ENCODE measurements at regions not wholly inside any gene's neighbourhood (a gene's known extent, or its start where the extent isn't known, plus 50 kb on each side); places are given as distances from the start of the nearest gene placed in this dataset.

DNA sequence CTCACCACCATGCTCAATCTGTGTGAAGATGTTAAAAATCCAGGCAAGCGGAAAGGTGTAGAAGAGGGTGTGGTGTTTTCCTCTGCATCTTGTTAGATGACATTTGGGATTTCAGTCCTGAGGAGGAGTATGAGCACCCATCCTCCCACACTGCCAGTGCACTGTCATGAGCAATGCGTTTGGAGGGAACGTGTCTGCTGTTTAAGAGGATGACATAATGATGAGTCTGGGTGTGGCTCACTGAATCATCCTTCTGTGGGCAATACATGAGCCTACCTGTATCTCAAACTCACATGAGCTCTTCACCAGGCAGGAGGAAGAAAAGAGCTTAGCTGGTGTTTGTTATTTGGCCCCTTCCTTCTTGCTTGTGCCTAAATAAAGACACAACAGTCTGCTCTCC is 67.9 kb upstream of the ARX start:
- no peak overlapping the region for H3K27ac Mint-ChIP-seq
- H3K27me3 ChIP-seq (ENCODE audit: control insufficient read depth in 1 of 2, insufficient read depth in 2 of 2, low read length in 2 of 2): no peaks in the 10 kb centered on the region
- POLR2A ChIA-PET: no interaction called here
- CTCF ChIA-PET: no interaction called here
- ATAC-seq (ENCODE audit: poor library complexity): no peak
- H3K4me3 Mint-ChIP-seq: no peak overlapping the region
- H3K36me3 ChIP-seq (ENCODE audit: insufficient read depth, low read length): no peaks in the 10 kb centered on the region
- DNase-seq: no peak
- intact Hi-C loops (cut with DNase I, micrococcal nuclease): no loop called here
- no peak overlapping the region for H3K4me3 ChIP-seq (ENCODE audit: low read length)
- no peaks in the 10 kb centered on the region for H3K27me3 Mint-ChIP-seq
- H3K9me3 ChIP-seq (ENCODE audit: control insufficient read depth in 1 of 2, insufficient read depth in 1 of 2, low read length in 2 of 2): no peaks in the 10 kb centered on the region
- TF ChIP-seq CTCF (IDR thresholded peaks at IDR 0.05): no peak
- H3K36me3 Mint-ChIP-seq (ENCODE audit: low read depth): no peaks in the 10 kb centered on the region
- no peaks in the 10 kb centered on the region for H3K4me1 ChIP-seq (ENCODE audit: insufficient read depth, low read length)
- H3K27ac ChIP-seq (ENCODE audit: low read depth in 1 of 2, low read length in 2 of 2): no peak overlapping the region
- H3K9me3 Mint-ChIP-seq: no peaks in the 10 kb centered on the region
- H3K4me1 Mint-ChIP-seq (ENCODE audit: low read depth): no peaks in the 10 kb centered on the region

DNA sequence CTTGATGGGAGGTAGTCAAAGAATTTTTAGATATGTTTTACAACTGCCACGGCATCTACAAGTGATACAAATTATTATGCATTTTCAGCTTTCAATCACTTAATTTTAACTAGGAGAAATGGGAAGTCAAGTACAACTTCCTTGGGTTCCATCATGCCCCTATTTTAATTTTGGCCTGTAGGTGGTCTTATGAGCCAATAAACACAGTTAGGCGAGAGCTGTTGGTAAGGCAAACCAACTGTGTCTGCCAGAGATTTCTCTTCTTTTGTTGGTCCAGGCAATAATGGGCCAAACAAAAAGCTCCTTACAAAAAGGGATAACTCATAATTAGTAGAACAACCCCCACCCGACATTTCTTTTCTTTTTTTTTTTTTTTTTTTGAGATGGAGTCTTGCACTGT is 63.3 kb upstream of the ARX start:
- H3K27me3 Mint-ChIP-seq: no peaks in the 10 kb centered on the region

DNA sequence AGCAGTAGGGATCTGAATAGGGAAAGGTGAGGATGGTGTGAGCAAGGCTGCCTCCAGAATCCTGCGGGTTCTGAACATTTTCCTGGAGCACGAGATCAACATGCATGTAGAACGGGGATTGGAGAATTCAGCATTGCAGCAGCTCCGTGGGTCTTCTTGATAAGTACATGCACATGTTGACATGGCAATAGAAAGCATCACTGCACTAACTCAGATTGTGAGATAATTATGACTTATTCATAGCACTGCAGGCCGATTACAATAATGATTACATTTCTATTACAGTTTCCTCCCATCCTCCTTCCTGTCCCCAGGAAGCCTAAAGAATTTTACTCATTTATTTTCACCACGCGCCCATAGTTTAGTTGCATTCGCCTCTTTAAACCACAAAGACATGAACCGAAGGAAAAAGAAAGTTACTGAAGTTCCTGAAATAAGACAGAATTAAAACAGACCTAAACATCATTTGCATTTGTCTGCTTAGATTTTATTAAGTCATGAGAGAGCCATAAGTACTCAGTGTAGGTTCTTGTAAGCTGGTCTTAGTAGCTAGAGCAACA is 61.3 kb upstream of the ARX start:
- Histone ChIP-seq H3K9me3 (ENCODE audit: control insufficient read depth in 1 of 2, insufficient read depth in 1 of 2, low read length in 2 of 2) (no peaks in the 10 kb centered on the region), H3K4me1 (ENCODE audit: insufficient read depth, low read length) (no peaks in the 10 kb centered on the region), H3K36me3 (ENCODE audit: insufficient read depth, low read length) (no peaks in the 10 kb centered on the region), H3K4me3 (ENCODE audit: low read length) (no peak overlapping the region), H3K27me3 (ENCODE audit: control insufficient read depth in 1 of 2, insufficient read depth in 2 of 2, low read length in 2 of 2) (no peaks in the 10 kb centered on the region), H3K27ac (ENCODE audit: low read depth in 1 of 2, low read length in 2 of 2) (no peak overlapping the region)
- H3K36me3 Mint-ChIP-seq (ENCODE audit: low read depth): no peaks in the 10 kb centered on the region
- ATAC-seq (ENCODE audit: poor library complexity): no peak
- DNase-seq: no peak
- ChIA-PET POLR2A (no interaction called here), CTCF (no interaction called here)
- no peak overlapping the region for H3K4me3 Mint-ChIP-seq
- no peak for TF ChIP-seq CTCF (IDR thresholded peaks at IDR 0.05)
- H3K4me1 Mint-ChIP-seq (ENCODE audit: low read depth): no peaks in the 10 kb centered on the region
- H3K9me3 Mint-ChIP-seq: no peaks in the 10 kb centered on the region
- no peak overlapping the region for H3K27ac Mint-ChIP-seq
- H3K27me3 Mint-ChIP-seq: no peaks in the 10 kb centered on the region
- intact Hi-C loops (cut with DNase I, micrococcal nuclease): no loop called here

More for the DNA sequence above, 63.3 kb upstream of the ARX start:
- H3K9me3 Mint-ChIP-seq: no peaks in the 10 kb centered on the region
- TF ChIP-seq CTCF (IDR thresholded peaks at IDR 0.05): no peak
- H3K36me3 Mint-ChIP-seq (ENCODE audit: low read depth): no peaks in the 10 kb centered on the region
- ChIA-PET POLR2A (no interaction called here), CTCF (no interaction called here)
- H3K4me3 ChIP-seq (ENCODE audit: low read length): no peak overlapping the region
- H3K4me1 Mint-ChIP-seq (ENCODE audit: low read depth): no peaks in the 10 kb centered on the region
- no peaks in the 10 kb centered on the region for H3K36me3 ChIP-seq (ENCODE audit: insufficient read depth, low read length)
- H3K27me3 ChIP-seq (ENCODE audit: control insufficient read depth in 1 of 2, insufficient read depth in 2 of 2, low read length in 2 of 2): no peaks in the 10 kb centered on the region
- ATAC-seq (ENCODE audit: poor library complexity) (no peak), DNase-seq (no peak)
- H3K27ac Mint-ChIP-seq: no peak overlapping the region
- H3K27ac ChIP-seq (ENCODE audit: low read depth in 1 of 2, low read length in 2 of 2): no peak overlapping the region
- no peaks in the 10 kb centered on the region for H3K9me3 ChIP-seq (ENCODE audit: control insufficient read depth in 1 of 2, insufficient read depth in 1 of 2, low read length in 2 of 2)
- intact Hi-C loops (cut with DNase I, micrococcal nuclease): no loop called here
- no peaks in the 10 kb centered on the region for H3K4me1 ChIP-seq (ENCODE audit: insufficient read depth, low read length)
- H3K4me3 Mint-ChIP-seq: no peak overlapping the region

All from CD4-positive, alpha-beta T cell (primary cell).